VCaP (cell line): ENCODE measurements at regions not wholly inside any gene's neighbourhood (a gene's known extent, or its start where the extent isn't known, plus 50 kb on each side); places are given as distances from the start of the nearest gene placed in this dataset.

Source experiments
- H3K27ac ChIP-seq: fragments of 450-650 bp; 2 replicates; pipeline ENCODE4 v1.5.1; 2017
- TF ChIP-seq, protein P1 (sequence below): fragments of 450-650 bp; conservative IDR thresholded peaks from 2 replicates; pipeline ENCODE4 v1.5.1; 2017; ENCODE audit warnings: mild to moderate bottlenecking, moderate library complexity

DNA sequence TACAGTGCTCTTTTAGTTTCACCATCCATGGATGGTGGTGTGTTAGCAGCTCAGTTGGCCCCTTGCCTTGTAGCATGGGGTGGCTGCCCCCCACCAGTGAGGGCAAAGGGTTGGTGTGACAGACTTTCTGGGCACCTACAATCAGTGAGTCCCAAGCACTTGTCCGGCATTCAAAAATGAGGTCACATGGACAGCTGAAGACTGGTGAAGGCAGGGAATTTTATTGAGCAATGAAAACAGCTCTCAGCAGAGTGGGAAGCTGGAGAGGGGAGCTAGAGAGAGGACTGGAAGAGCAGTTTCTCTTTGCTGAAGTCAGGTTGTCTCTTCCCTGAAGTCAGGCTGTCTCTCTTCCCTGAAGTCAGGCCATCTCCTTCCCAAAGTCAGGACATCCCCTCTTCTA lies 1053.2 kb downstream of the SLITRK1 start:
- no peak overlapping the region for H3K27ac ChIP-seq
- TF ChIP-seq, protein P1, sequence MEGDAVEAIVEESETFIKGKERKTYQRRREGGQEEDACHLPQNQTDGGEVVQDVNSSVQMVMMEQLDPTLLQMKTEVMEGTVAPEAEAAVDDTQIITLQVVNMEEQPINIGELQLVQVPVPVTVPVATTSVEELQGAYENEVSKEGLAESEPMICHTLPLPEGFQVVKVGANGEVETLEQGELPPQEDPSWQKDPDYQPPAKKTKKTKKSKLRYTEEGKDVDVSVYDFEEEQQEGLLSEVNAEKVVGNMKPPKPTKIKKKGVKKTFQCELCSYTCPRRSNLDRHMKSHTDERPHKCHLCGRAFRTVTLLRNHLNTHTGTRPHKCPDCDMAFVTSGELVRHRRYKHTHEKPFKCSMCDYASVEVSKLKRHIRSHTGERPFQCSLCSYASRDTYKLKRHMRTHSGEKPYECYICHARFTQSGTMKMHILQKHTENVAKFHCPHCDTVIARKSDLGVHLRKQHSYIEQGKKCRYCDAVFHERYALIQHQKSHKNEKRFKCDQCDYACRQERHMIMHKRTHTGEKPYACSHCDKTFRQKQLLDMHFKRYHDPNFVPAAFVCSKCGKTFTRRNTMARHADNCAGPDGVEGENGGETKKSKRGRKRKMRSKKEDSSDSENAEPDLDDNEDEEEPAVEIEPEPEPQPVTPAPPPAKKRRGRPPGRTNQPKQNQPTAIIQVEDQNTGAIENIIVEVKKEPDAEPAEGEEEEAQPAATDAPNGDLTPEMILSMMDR = no peak

- TF ChIP-seq, protein P1 = no peak
- no peak overlapping the region for H3K27ac ChIP-seq
Observed at GRCh38 chr13:82827724-82828123, 1054.5 kb downstream of the SLITRK1 start.

DNA sequence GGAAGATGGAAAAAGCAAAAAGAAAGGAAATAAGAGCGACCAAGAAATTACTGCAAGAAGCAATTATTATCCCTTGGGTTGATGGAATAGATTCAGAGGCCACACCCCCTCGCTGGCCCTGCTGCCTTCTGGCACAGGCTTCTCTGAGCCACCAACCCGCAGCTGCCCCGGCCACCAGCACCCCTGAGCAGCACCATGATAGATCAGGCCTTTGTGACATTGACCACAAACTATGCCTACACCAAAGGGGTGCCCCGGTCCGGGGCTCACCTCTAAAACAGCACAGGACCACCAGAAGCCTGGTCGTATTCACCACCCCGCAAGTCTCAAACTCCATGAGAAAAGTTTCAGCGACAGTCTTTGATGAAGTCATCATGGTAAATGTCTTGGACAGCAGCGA lies 1059.3 kb downstream of the SLITRK1 start:
- no peak overlapping the region for H3K27ac ChIP-seq
- TF ChIP-seq, protein P1 = no peak

- no peak overlapping the region for H3K27ac ChIP-seq
- TF ChIP-seq, protein P1 = no peak
Observed at GRCh38 chr13:82817133-82817532, 1065.1 kb downstream of the SLITRK1 start.

DNA sequence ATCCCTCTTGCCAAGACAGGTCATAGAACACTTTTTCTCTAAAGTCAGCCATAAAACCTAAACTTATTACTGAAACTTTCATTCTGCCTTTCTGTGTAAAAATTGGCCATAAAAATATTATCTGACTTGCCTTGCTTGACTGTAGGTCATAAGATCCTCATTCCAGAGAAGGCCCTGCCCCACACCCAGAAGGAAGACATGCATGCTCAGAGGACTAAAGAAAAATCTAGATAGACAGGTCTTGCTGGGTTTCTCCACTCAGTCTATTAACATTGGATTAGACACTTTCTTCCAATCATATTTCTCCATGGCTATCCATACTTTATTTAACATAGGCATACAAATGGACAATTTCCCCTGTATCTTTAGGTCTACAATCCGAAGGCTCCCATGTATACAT lies 1066.5 kb downstream of the SLITRK1 start:
- TF ChIP-seq, protein P1 = no peak
- no peak overlapping the region for H3K27ac ChIP-seq

DNA sequence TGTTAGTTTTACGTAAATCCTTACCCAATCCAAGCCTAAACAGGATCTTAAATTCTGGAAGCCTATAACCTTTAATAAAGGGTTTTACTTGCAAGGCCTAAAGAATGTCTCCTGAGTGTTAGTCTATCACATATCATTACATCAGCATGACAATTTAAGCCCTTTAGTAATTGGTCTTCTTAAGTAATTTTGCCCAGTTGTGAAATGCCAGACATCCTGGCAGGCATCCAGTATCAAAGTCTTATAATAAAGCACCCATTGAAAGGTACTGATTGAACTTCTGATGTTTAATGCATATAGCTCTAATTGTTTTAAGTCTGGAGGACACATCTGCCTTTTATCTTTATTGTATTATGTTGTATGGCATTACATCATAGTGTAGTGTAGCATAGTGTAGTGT lies 1078.9 kb downstream of the SLITRK1 start:
- TF ChIP-seq, protein P1 = no peak
- no peak overlapping the region for H3K27ac ChIP-seq

DNA sequence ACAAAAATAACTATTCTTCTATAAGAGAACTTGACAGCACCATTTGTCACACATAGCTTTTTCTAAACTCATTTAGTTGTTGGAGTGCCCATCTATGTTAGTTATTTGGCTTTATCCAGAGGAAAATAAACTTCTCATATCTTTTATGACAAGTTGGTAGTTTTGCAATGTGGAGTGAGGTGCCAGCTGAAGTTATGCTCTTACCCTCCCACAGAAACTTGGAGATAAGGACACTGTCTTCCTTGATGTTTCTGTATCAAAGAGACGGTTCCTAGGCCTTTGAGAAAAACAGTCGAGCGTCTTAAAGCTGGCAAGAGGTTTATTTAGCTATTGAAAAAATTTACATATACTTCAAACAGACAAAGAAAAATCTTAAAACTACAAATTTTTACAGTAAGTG lies 1079.7 kb downstream of the SLITRK1 start:
- H3K27ac ChIP-seq = no peak overlapping the region
- TF ChIP-seq, protein P1 = no peak

DNA sequence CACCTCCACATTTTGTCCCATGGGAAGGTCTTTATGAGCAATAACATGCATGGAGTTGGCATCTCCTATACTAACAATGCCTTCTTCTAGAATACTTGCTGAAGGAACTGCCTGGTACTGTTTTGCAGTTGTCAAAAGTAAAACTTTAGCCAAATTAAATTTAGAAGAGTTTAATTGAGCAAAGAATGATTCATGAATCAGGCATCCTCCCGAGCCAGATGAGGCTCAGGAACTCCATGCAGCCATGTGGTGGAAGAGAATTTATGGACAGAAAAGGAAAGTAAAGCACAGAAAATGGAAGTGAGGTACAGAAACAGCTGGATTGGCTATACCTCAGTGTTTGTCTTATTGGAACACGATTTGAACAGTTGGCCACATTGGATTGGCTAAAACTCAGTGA lies 1081.9 kb downstream of the SLITRK1 start:
- TF ChIP-seq, protein P1 = no peak
- H3K27ac ChIP-seq = no peak overlapping the region
